Nephron (organoid): ENCODE measurements at regions not wholly inside any gene's neighbourhood (a gene's known extent, or its start where the extent isn't known, plus 50 kb on each side); places are given as distances from the start of the nearest gene placed in this dataset.
A peak's percentile ranks its signal among the peaks of the same experiment; 100 is the strongest.

Experiments used
- H3K27ac Mint-ChIP-seq, 3 experiments: 2 replicates each; pipeline ENCODE4 v1.8.0; 2020; ENCODE audit warnings: mixed read lengths in 3 of 3, mild to moderate bottlenecking in 2 of 3, moderate library complexity in 1 of 3
- H3K27me3 Mint-ChIP-seq: 2 replicates; pipeline ENCODE4 v1.8.0; 2021; ENCODE audit warnings: low read depth, mild to moderate bottlenecking, moderate library complexity, mixed read lengths
- H3K36me3 Mint-ChIP-seq: 2 replicates; pipeline ENCODE4 v1.8.0; 2020; ENCODE audit warnings: low read depth, mixed read lengths
- H3K4me1 Mint-ChIP-seq: 2 replicates; pipeline ENCODE4 v1.8.0; 2020; ENCODE audit warnings: mixed read lengths
- H3K4me3 Mint-ChIP-seq, 3 experiments: 2 replicates each; pipeline ENCODE4 v1.8.0; 2020; ENCODE audit warnings: mild to moderate bottlenecking in 3 of 3, mixed read lengths in 3 of 3, moderate library complexity in 2 of 3
- H3K9me3 Mint-ChIP-seq: 2 replicates; pipeline ENCODE4 v1.8.0; 2020; ENCODE audit warnings: mixed read lengths
- TF ChIP-seq, protein P1 (sequence below), 3 experiments: fragments of 200-600 bp; sonication (generic); IDR thresholded peaks; one replicate each; pipeline ENCODE4 v1.5.0; 2021; ENCODE audit warnings: antibody characterized with exemption in 3 of 3; ENCODE audit not compliant: unreplicated experiment in 3 of 3

- TF ChIP-seq, protein P1, sequence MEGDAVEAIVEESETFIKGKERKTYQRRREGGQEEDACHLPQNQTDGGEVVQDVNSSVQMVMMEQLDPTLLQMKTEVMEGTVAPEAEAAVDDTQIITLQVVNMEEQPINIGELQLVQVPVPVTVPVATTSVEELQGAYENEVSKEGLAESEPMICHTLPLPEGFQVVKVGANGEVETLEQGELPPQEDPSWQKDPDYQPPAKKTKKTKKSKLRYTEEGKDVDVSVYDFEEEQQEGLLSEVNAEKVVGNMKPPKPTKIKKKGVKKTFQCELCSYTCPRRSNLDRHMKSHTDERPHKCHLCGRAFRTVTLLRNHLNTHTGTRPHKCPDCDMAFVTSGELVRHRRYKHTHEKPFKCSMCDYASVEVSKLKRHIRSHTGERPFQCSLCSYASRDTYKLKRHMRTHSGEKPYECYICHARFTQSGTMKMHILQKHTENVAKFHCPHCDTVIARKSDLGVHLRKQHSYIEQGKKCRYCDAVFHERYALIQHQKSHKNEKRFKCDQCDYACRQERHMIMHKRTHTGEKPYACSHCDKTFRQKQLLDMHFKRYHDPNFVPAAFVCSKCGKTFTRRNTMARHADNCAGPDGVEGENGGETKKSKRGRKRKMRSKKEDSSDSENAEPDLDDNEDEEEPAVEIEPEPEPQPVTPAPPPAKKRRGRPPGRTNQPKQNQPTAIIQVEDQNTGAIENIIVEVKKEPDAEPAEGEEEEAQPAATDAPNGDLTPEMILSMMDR (IDR thresholded peaks at IDR 0.05; ENCODE audit: unreplicated experiment in 3 of 3), result no peak
- H3K4me1 Mint-ChIP-seq, result peaks cover 16% of the 10 kb centered on the region
- peak overlapping the region in 1 of 3 experiments; percentile 2 for H3K4me3 Mint-ChIP-seq
- no peaks in the 10 kb centered on the region for H3K36me3 Mint-ChIP-seq
- no peaks in the 10 kb centered on the region for H3K9me3 Mint-ChIP-seq
- H3K27me3 Mint-ChIP-seq, result peaks cover 50% of the 10 kb centered on the region
- peak overlapping the region in 1 of 3 experiments; percentile 34 for H3K27ac Mint-ChIP-seq
These were observed 351.3 kb downstream of the RRAGC start for GRCh38 chr1:38508232-38508631.

DNA sequence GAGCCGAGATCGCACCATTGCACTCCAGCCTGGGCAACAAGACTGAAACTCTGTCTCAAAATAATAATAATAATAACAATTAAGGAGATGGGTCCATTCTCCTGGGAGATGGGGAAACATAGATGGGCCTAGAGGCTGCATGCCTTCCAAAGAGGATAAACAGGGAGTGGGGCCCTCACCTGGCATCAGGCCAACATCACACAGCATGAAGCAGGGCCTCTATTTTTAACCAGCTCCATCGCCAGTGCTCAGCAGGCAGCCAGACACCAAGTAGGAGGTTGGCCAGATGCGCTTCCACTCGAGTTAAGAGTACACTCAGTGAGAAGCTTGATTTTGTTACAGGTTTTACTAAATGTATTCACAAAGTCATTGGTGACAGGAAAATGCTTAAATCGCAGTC lies 352.0 kb downstream of the RRAGC start:
- Mint-ChIP-seq H3K4me1 (peaks cover 16% of the 10 kb centered on the region), H3K4me3 (no peak overlapping the region), H3K9me3 (no peaks in the 10 kb centered on the region), H3K27ac (no peak overlapping the region), H3K27me3 (peaks cover 51% of the 10 kb centered on the region), H3K36me3 (no peaks in the 10 kb centered on the region)
- TF ChIP-seq, protein P1 (IDR thresholded peaks at IDR 0.05; ENCODE audit: unreplicated experiment in 3 of 3), result no peak

- TF ChIP-seq, protein P1 (IDR thresholded peaks at IDR 0.05; ENCODE audit: unreplicated experiment in 3 of 3), result no peak
- Mint-ChIP-seq H3K36me3 (no peaks in the 10 kb centered on the region), H3K27me3 (peaks cover 65% of the 10 kb centered on the region), H3K27ac (no peak overlapping the region), H3K9me3 (no peaks in the 10 kb centered on the region), H3K4me1 (peaks cover 16% of the 10 kb centered on the region), H3K4me3 (no peak overlapping the region)
These were observed 353.6 kb downstream of the RRAGC start for GRCh38 chr1:38505944-38506343.

GRCh38 chr1:38502758-38503157 lies 356.8 kb downstream of the RRAGC start:
- TF ChIP-seq, protein P1 (IDR thresholded peaks at IDR 0.05; ENCODE audit: unreplicated experiment in 3 of 3), result peak in 1 of 3 experiments; percentile 27
- H3K36me3 Mint-ChIP-seq, result no peaks in the 10 kb centered on the region
- peaks cover 22% of the 10 kb centered on the region for H3K4me1 Mint-ChIP-seq
- peaks cover 57% of the 10 kb centered on the region for H3K27me3 Mint-ChIP-seq
- no peaks in the 10 kb centered on the region for H3K9me3 Mint-ChIP-seq
- no peak overlapping the region for H3K27ac Mint-ChIP-seq
- no peak overlapping the region for H3K4me3 Mint-ChIP-seq

DNA sequence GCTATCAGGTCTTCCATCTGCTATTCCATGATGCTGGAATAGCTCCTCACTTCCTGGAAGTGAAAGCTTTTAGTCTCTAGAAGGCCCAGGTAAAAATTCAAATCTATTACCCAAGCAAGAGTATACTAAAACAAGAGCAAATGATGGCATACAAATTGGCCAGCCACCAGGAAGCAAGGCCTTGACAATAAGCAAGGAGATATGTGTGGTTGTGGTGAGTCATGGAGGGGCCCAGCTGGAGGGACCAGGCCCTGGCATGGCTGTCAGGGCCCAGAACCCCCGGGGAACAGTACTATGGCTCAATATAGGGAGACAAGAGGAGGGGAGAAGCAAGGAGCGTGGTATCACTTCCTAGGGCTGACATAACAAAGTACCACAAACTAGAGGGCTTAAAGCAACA lies 358.7 kb downstream of the RRAGC start:
- Mint-ChIP-seq H3K27me3 (peaks cover 52% of the 10 kb centered on the region), H3K4me3 (no peak overlapping the region), H3K36me3 (no peaks in the 10 kb centered on the region), H3K9me3 (no peaks in the 10 kb centered on the region), H3K4me1 (peaks cover 37% of the 10 kb centered on the region), H3K27ac (no peak overlapping the region)
- TF ChIP-seq, protein P1 (IDR thresholded peaks at IDR 0.05; ENCODE audit: unreplicated experiment in 3 of 3), result no peak

DNA sequence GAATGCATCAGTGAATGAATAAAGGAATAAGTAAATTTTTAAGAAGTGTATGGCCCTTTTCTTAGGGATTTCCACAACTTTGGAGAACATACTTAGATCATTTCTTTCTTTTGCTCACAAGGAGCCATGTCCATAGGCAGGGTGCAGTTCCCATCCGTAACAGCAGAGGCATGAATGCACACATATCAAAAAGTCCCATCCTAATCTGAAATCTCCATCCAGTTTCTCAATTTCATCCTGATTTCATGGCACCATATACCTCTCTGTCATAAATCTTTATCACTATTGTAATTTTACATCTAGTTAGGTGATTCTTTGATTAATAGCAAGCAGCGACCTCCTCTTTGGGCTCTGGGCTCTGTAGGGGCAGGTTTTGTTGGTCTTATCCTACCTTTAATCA lies 359.2 kb downstream of the RRAGC start:
- no peak overlapping the region for H3K4me3 Mint-ChIP-seq
- H3K27ac Mint-ChIP-seq, result no peak overlapping the region
- TF ChIP-seq, protein P1 (IDR thresholded peaks at IDR 0.05; ENCODE audit: unreplicated experiment in 3 of 3), result peak; percentile 59 to 70 (median 65)
- H3K9me3 Mint-ChIP-seq, result no peaks in the 10 kb centered on the region
- H3K27me3 Mint-ChIP-seq, result peaks cover 47% of the 10 kb centered on the region
- H3K36me3 Mint-ChIP-seq, result no peaks in the 10 kb centered on the region
- H3K4me1 Mint-ChIP-seq, result peaks cover 38% of the 10 kb centered on the region
